ENCODE measurements at regions not wholly inside any gene's neighbourhood (a gene's known extent, or its start where the extent isn't known, plus 50 kb on each side); places are given as distances from the start of the nearest gene placed in this dataset.

GRCh38 chr14:43786066-43786762, 720.9 kb downstream of the FSCB start:
- TF ChIP-seq CTCF (conservative IDR thresholded peaks at IDR 0.05; ENCODE audit: low read depth, low read length) = no peak
- no peak for TF ChIP-seq BHLHE40 (IDR thresholded peaks at IDR 0.05; ENCODE audit: low read depth, low read length)
- no peak for TF ChIP-seq MAFK (IDR thresholded peaks at IDR 0.05; ENCODE audit: low read depth, low read length)
- no peak for TF ChIP-seq SMC3 (IDR thresholded peaks at IDR 0.05; ENCODE audit: low read depth, low read length)
